ENCODE measurements at regions not wholly inside any gene's neighbourhood (a gene's known extent, or its start where the extent isn't known, plus 50 kb on each side); places are given as distances from the start of the nearest gene placed in this dataset.

- TF ChIP-seq POLR2A (IDR thresholded peaks at IDR 0.05; ENCODE audit: low read length): no peak
- TF ChIP-seq MAZ (IDR thresholded peaks at IDR 0.05; ENCODE audit: borderline replicate concordance, low read depth, low read length): no peak
- no peak for TF ChIP-seq EP300 (IDR thresholded peaks at IDR 0.05)
Measured at GRCh38 chr3:153469162-153469561, 307.1 kb downstream of the RAP2B start.

Data from A549 (cell line).